ENCODE measurements at regions not wholly inside any gene's neighbourhood (a gene's known extent, or its start where the extent isn't known, plus 50 kb on each side); places are given as distances from the start of the nearest gene placed in this dataset.
"Not testable (repeated sequence)": the region's sequence is repeated elsewhere in the genome, so short reads cannot be mapped to it uniquely, and the experiment has no call there.

DNA sequence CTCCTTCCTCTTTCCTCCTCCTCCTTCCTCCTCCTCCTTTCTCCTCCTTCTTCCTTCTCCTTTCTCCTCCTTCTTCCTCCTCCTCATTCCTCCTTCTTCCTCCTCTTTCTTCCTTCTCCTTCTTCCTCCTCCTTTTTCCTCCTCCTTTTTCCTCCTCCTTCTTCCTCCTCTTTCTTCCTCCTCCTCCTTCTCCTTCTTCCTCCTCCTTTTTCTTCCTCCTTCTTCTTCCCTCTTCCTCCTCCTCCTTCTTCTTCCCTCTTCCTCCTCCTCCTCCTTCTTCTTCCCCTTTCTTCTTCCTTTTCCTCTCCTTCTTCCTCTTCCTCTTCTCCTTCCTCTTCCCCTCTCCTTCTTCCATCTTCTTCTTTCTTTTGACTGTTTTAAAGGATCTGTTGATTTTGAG, 538.8 kb downstream of the TMEM38B start:
- no peak for DNase-seq (ENCODE audit: low read depth)

DNA sequence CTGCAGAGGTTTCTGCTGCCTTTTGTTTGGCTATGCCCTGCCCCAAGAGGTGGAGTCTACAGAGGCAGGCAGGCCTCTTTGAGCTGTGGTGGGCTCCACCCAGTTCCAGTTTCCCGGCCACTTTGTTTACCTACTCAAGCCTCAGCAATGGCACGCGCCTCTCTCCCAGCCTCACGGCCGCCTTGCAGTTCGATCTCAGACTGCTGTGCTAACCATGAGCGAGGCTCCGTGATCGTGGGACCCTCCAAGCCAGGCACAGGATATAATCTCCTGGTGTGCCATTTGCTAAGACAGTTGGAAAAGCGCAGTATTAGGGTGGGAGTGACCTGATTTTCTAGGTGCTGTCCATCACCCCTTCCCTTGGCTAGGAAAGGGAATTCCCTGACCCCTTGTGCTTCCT, 566.6 kb downstream of the TMEM38B start:
- DNase-seq (ENCODE audit: low read depth) = not testable (repeated sequence)

DNA sequence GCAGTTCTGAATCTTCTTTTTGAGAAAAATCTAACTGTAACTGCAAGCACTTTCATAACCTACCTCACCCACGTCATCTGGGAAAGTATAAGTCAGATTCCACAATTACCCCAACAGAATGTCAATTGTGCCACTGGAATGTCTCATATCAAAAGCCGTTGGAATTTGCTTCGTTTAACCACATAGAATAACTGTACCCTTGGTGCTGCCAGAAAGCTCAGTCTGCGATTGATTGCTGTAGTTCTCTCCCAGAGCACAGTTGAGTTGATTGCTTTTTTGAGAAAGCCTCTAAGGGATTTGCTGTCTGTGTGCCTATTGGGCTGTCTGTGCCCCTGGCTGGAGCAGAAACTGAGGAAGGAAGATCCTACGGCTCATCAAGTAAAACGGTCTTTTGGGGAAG, 583.6 kb downstream of the TMEM38B start:
- no peak for DNase-seq (ENCODE audit: low read depth)

- no peak for DNase-seq (ENCODE audit: low read depth)
Measured at GRCh38 chr9:106283769-106284168, 579.2 kb upstream of the ZNF462 start.

DNA sequence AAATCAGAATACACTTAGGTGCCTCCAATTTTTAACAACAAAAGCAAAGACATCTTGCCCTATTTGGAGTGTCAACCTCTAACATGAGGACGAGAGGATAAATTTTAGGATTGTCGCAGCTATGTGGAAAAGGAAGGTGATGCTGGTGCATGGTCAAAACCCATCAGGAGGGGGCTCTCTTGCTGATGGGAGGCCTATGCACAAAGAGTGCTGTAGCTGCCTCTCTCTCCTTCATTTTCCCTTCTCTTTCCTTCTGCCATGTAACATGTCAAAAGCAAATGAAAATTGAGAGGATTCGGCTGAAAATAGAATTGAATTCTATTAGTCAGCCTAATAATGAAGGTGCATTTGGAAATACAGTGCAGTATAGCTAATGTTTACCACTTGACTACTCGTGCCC, 578.7 kb upstream of the ZNF462 start:
- DNase-seq (ENCODE audit: low read depth) = no peak

GRCh38 chr9:106286249-106286648, 576.7 kb upstream of the ZNF462 start:
- DNase-seq (ENCODE audit: low read depth) = no peak

DNA sequence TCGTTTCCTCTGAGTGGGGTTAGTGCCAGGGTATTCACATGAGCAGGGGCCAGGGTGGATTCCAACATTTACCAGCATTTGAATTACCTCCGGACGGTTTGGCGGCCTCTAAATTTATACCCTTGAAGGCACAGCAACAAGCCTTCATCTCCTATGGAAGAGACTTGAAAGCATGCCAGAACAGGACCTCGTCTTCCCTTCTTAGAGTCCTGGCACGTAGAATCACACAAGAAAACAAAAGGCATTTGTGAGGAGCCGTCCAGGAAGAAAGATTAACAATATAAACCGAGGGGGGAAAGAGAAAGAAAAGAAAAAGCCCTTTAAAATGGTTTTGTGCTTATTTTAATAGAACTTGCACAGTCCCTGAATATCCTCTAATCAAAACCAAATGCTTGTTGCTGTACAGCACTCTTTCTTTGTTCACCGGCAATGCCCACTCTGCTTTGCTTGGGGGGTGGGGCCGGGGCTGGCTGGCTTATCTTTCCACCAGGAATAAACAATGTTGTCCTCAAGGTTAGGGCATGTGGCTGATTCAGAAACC, 575.8 kb upstream of the ZNF462 start:
- no peak for DNase-seq (ENCODE audit: low read depth)

DNA sequence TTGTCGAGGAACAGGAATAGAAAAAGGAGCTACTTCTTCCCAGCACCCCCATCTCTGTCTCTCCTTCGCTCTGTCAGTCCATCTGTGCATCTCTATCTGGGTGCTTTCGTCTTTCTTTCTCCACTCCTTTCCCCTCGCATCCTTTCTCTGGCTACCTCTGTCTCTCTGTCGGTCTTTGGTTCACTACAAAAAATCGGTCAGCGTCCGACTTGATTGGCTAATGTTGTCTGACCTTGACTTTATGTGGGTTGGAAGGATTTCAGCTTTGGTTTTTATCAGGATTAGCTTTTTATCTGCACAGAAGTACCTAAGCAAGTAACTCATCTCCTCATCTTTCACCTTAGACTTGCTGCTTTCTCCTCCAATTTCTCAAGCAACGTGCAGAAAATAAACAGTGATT, 575.2 kb upstream of the ZNF462 start:
- DNase-seq (ENCODE audit: low read depth) = no peak

GRCh38 chr9:106288689-106289088, 574.3 kb upstream of the ZNF462 start:
- DNase-seq (ENCODE audit: low read depth) = no peak

DNA sequence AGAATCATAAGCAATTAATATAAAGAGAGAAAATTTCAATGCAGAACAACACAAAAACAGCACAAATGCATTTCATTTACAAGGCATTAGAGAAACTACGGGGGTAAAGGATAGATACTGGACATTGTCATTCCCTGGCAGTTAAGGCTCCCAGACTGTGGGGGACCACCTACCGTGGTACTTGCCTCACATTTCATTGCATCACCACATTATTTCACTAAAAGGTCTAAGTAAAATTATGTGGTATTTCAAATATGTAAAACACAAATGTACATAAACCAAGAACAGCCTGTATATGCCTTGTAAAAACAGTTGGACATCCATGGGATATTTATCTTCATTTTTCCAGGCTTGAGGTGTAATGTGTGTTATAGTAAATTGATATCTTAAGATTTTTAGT, 571.2 kb upstream of the ZNF462 start:
- DNase-seq (ENCODE audit: low read depth) = no peak

GRCh38 chr9:106296426-106296825, 566.5 kb upstream of the ZNF462 start:
- DNase-seq (ENCODE audit: low read depth) = no peak

- no peak for DNase-seq (ENCODE audit: low read depth)
Measured at GRCh38 chr9:106298997-106299396, 564.0 kb upstream of the ZNF462 start.

GRCh38 chr9:106304401-106304920, 558.5 kb upstream of the ZNF462 start:
- no peak for DNase-seq (ENCODE audit: low read depth)

GRCh38 chr9:106305428-106306133, 557.4 kb upstream of the ZNF462 start:
- DNase-seq (ENCODE audit: low read depth) = no peak

- no peak for DNase-seq (ENCODE audit: low read depth)
Measured at GRCh38 chr9:106307670-106308069, 555.3 kb upstream of the ZNF462 start.

DNA sequence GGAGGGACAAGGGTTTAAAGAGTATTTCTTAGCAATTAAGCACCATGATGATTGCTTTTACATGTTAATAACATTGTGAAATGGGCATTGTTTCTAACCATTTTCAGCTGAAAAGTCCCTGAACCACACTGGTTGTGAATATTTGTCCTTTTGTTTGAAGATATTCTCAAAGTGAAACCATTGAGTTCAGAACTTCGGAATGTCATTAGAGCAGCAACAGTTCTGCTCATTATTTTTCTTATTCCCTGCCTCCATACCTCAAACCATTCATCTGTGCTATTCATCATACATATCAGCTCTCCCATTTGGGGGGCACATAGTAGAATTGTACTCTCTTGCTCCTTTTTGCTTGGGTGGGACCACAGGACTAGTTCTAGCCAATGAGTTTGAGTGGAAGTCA, 553.0 kb upstream of the ZNF462 start:
- no peak for DNase-seq (ENCODE audit: low read depth)

DNA sequence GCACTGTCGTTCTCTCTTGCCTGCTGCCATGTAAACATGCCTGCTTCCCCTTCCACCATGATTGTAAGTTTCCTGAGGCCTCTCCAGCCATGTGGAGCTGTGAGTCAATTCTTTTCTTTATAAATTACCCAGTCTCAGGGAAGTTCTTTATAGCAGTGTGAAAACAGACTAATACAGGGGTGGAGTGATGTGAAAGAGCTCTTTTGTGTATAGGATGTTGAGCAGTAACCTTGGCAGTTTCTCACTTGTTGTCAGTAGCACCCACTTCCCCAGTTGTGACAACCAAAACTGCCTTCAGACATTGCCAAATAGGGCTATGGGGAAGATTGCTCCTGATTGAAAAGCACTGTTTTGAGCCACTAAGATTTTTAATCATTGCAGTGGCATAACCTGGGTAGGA, 552.2 kb upstream of the ZNF462 start:
- DNase-seq (ENCODE audit: low read depth) = no peak

GRCh38 chr9:106312906-106313305, 550.1 kb upstream of the ZNF462 start:
- no peak for DNase-seq (ENCODE audit: low read depth)

- DNase-seq (ENCODE audit: low read depth) = no peak
Measured at GRCh38 chr9:106314476-106314875, 548.5 kb upstream of the ZNF462 start.

DNA sequence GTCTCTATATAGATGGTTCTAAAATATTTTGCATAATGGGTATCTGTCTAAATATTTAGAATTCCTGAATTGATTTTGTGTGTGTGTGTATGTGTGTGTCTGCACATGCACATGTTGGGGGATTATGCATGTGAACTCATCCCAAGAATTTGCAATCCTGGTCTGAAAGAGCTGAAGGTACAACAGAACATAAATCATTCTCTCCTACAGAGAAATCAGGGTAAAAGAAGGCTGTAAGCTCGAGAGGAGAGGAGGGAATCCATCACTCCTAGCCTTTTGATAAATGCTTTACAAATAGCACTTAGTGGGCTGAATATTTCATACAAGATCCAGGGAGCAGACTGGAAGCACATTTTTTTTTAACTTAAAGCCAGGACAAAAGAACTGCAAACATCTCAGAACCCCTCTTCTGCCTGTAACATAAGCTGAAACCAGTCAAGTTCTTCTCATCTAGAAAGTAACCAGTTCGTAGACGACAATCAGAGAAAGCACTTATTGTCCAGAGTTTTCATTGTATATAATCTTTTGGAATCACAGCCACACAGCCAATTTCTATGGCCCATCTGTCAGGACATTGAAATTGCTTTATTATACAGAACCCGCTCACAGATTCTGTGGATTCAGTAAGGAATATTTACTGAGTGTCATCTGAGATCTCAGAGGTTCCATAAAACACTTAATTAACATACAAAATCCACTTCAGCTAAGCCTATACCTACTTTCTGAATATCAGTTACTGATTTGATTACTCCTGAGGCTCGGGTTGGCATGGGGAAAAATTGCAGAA, 541.4 kb upstream of the ZNF462 start:
- no peak for DNase-seq (ENCODE audit: low read depth)

- DNase-seq (ENCODE audit: low read depth) = no peak
Measured at GRCh38 chr9:106322706-106323245, 540.2 kb upstream of the ZNF462 start.

DNA sequence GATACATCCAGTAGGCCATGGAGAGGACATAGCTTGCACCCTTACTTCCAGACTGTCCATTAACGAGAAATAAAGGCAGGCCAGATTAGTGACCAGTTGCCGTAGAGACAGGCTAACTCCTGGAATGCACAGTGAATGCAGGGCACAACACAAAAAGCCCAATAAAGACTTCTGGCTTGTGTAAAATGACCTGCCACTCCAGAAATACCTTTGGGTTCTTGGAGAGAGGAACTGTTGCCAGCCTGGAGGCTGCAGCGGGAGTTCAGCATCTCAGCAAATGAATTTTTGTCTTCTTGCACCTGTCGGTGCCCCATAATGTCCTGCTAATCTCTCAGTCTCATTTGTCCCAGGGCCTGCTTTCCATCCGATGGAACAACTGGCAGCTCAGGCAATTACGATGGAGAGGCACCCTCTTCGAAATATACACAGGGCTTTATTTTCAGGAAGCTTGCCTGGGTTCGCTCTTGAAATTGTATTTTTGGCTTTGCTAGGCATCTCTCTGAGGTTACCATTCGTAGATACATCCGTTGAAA, 538.8 kb upstream of the ZNF462 start:
- DNase-seq (ENCODE audit: low read depth) = no peak
